ENCODE measurements at regions not wholly inside any gene's neighbourhood (a gene's known extent, or its start where the extent isn't known, plus 50 kb on each side); places are given as distances from the start of the nearest gene placed in this dataset.

- TF ChIP-seq ZNF837 (tag by site-specific recombination; IDR thresholded peaks at IDR 0.05) (no peak), ZNF785 (tag by site-specific recombination; IDR thresholded peaks at IDR 0.05) (no peak), CTCF (tag by site-specific recombination; IDR thresholded peaks at IDR 0.05) (no peak), ZNF324 (tag by site-specific recombination; IDR thresholded peaks at IDR 0.05) (no peak), REST (tag by site-specific recombination; IDR thresholded peaks at IDR 0.05) (no peak)
- TF ChIP-seq, protein P1, sequence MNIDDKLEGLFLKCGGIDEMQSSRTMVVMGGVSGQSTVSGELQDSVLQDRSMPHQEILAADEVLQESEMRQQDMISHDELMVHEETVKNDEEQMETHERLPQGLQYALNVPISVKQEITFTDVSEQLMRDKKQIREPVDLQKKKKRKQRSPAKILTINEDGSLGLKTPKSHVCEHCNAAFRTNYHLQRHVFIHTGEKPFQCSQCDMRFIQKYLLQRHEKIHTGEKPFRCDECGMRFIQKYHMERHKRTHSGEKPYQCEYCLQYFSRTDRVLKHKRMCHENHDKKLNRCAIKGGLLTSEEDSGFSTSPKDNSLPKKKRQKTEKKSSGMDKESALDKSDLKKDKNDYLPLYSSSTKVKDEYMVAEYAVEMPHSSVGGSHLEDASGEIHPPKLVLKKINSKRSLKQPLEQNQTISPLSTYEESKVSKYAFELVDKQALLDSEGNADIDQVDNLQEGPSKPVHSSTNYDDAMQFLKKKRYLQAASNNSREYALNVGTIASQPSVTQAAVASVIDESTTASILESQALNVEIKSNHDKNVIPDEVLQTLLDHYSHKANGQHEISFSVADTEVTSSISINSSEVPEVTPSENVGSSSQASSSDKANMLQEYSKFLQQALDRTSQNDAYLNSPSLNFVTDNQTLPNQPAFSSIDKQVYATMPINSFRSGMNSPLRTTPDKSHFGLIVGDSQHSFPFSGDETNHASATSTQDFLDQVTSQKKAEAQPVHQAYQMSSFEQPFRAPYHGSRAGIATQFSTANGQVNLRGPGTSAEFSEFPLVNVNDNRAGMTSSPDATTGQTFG (tag by site-specific recombination; IDR thresholded peaks at IDR 0.05; ENCODE audit: borderline replicate concordance) = no peak
- TF ChIP-seq, protein P2, sequence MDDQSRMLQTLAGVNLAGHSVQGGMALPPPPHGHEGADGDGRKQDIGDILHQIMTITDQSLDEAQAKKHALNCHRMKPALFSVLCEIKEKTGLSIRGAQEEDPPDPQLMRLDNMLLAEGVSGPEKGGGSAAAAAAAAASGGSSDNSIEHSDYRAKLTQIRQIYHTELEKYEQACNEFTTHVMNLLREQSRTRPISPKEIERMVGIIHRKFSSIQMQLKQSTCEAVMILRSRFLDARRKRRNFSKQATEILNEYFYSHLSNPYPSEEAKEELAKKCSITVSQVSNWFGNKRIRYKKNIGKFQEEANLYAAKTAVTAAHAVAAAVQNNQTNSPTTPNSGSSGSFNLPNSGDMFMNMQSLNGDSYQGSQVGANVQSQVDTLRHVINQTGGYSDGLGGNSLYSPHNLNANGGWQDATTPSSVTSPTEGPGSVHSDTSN (CRISPR knock-in tag; IDR thresholded peaks at IDR 0.05) = no peak
Observed at GRCh38 chr11:130744794-130745193, 171.5 kb downstream of the SNX19 start.
